Astrocyte of the spinal cord (primary cell): ENCODE measurements at regions not wholly inside any gene's neighbourhood (a gene's known extent, or its start where the extent isn't known, plus 50 kb on each side); places are given as distances from the start of the nearest gene placed in this dataset.

Experiments used
- DNase-seq: peaks from one replicate; pipeline ENCODE4 v3.0.0; 2011; ENCODE audit warnings: low read depth, low spot score
- H3K4me3 ChIP-seq: 2 replicates; pipeline ENCODE4 v1.5.1; 2011; ENCODE audit warnings: low read depth, mild to moderate bottlenecking, low read length, moderate library complexity
- CTCF ChIP-seq: IDR thresholded peaks from 2 replicates; pipeline ENCODE4 v1.5.1; 2012; ENCODE audit warnings: low read depth, mild to moderate bottlenecking, low read length, inconsistent platforms
- in situ Hi-C: cut with HindIII; loops from 2 replicates; pipeline ENCODE4 v1.10.0; 2017; ENCODE audit warnings: low sequenced_read_pairs

- DNase-seq, result no peak
- no peak for TF ChIP-seq CTCF
- in situ Hi-C loops, result no loop called here
- no peak overlapping the region for H3K4me3 ChIP-seq
These were observed 1285.8 kb upstream of the SORCS1 start for GRCh38 chr10:108450280-108450679.

- H3K4me3 ChIP-seq, result no peak overlapping the region
- no peak for TF ChIP-seq CTCF
- in situ Hi-C loops, result no loop called here
- DNase-seq, result no peak
These were observed 1281.2 kb upstream of the SORCS1 start for GRCh38 chr10:108445746-108446145.

- H3K4me3 ChIP-seq, result no peak overlapping the region
- no peak for DNase-seq
- no peak for TF ChIP-seq CTCF
- in situ Hi-C loops, result no loop called here
These were observed 1279.1 kb upstream of the SORCS1 start for GRCh38 chr10:108443636-108444035.

GRCh38 chr10:108439397-108439796 lies 1274.9 kb upstream of the SORCS1 start:
- H3K4me3 ChIP-seq, result no peak overlapping the region
- no peak for DNase-seq
- in situ Hi-C loops, result no loop called here
- peak; percentile 3 for TF ChIP-seq CTCF

- no peak for DNase-seq
- TF ChIP-seq CTCF, result no peak
- no peak overlapping the region for H3K4me3 ChIP-seq
- in situ Hi-C loops, result no loop called here
These were observed 1271.6 kb upstream of the SORCS1 start for GRCh38 chr10:108436096-108436495.

GRCh38 chr10:108434559-108435252 lies 1270.2 kb upstream of the SORCS1 start:
- no peak overlapping the region for H3K4me3 ChIP-seq
- in situ Hi-C loops, result no loop called here
- DNase-seq, result no peak
- TF ChIP-seq CTCF, result no peak

- no peak for DNase-seq
- H3K4me3 ChIP-seq, result no peak overlapping the region
- in situ Hi-C loops, result no loop called here
- TF ChIP-seq CTCF, result no peak
These were observed 1262.6 kb upstream of the SORCS1 start for GRCh38 chr10:108427146-108427545.
